ENCODE measurements at regions not wholly inside any gene's neighbourhood (a gene's known extent, or its start where the extent isn't known, plus 50 kb on each side); places are given as distances from the start of the nearest gene placed in this dataset.

- DNase-seq (ENCODE audit: missing footprints) (no peak), ATAC-seq (no peak)
- intact Hi-C loops (cut with DNase I): no loop called here
Observed at GRCh38 chr16:86679490-86679889, 101.1 kb downstream of the FOXL1 start.

- DNase-seq (ENCODE audit: missing footprints): no peak
- peak; percentile 69 for ATAC-seq
- intact Hi-C loops (cut with DNase I): loop anchor here (5.0 kb wide), 2 partner anchors 77 to 108 kb away; no protein-coding TSS in a partner anchor
Observed at GRCh38 chr16:86680162-86680561, 101.8 kb downstream of the FOXL1 start.

GRCh38 chr16:86680661-86681030, 102.3 kb downstream of the FOXL1 start:
- intact Hi-C loops (cut with DNase I): loop anchor here (5.0 kb wide), 2 partner anchors 77 to 108 kb away; no protein-coding TSS in a partner anchor
- DNase-seq (ENCODE audit: missing footprints) (no peak), ATAC-seq (no peak)

- DNase-seq (ENCODE audit: missing footprints) (no peak), ATAC-seq (peak; percentile 58)
- intact Hi-C loops (cut with DNase I): loop anchor here (5.0 kb wide), 2 partner anchors 76 to 109 kb away; no protein-coding TSS in a partner anchor
Observed at GRCh38 chr16:86681031-86681756, 102.8 kb downstream of the FOXL1 start.

GRCh38 chr16:86681757-86682106, 103.4 kb downstream of the FOXL1 start:
- DNase-seq (ENCODE audit: missing footprints): no peak
- intact Hi-C loops (cut with DNase I): loop anchor here (5.0 kb wide), 2 partner anchors 76 to 109 kb away; no protein-coding TSS in a partner anchor
- ATAC-seq: no peak

GRCh38 chr16:86682219-86682904, 104.0 kb downstream of the FOXL1 start:
- DNase-seq (ENCODE audit: missing footprints) (no peak), ATAC-seq (no peak)
- intact Hi-C loops (cut with DNase I): loop anchor here (5.0 kb wide), 2 partner anchors 75 to 110 kb away; no protein-coding TSS in a partner anchor

- ATAC-seq: no peak
- intact Hi-C loops (cut with DNase I): loop anchor here (5.0 kb wide), 2 partner anchors 74 to 111 kb away; no protein-coding TSS in a partner anchor
- DNase-seq (ENCODE audit: missing footprints): no peak
Observed at GRCh38 chr16:86683441-86684194, 105.3 kb downstream of the FOXL1 start.

- intact Hi-C loops (cut with DNase I): no loop called here
- DNase-seq (ENCODE audit: missing footprints) (no peak), ATAC-seq (no peak)
Observed at GRCh38 chr16:86685076-86685475, 106.7 kb downstream of the FOXL1 start.

- DNase-seq (ENCODE audit: missing footprints) (no peak), ATAC-seq (no peak)
- intact Hi-C loops (cut with DNase I): no loop called here
Observed at GRCh38 chr16:86690970-86691369, 112.6 kb downstream of the FOXL1 start.

- DNase-seq (ENCODE audit: missing footprints): no peak
- ATAC-seq: no peak
- intact Hi-C loops (cut with DNase I): no loop called here
Observed at GRCh38 chr16:86692426-86692825, 114.1 kb downstream of the FOXL1 start.

- intact Hi-C loops (cut with DNase I): no loop called here
Observed at GRCh38 chr16:86693033-86693432, 114.7 kb downstream of the FOXL1 start.

GRCh38 chr16:86697715-86698114, 119.4 kb downstream of the FOXL1 start:
- ATAC-seq: no peak
- DNase-seq (ENCODE audit: missing footprints): no peak
- intact Hi-C loops (cut with DNase I): no loop called here

More at GRCh38 chr16:86693033-86693432, 114.7 kb downstream of the FOXL1 start:
- ATAC-seq (no peak), DNase-seq (ENCODE audit: missing footprints) (no peak)

GRCh38 chr16:86700046-86700945, 121.9 kb downstream of the FOXL1 start:
- ATAC-seq: no peak
- intact Hi-C loops (cut with DNase I): no loop called here
- no peak for DNase-seq (ENCODE audit: missing footprints)

- ATAC-seq (no peak), DNase-seq (ENCODE audit: missing footprints) (no peak)
- intact Hi-C loops (cut with DNase I): no loop called here
Observed at GRCh38 chr16:86701286-86701975, 123.1 kb downstream of the FOXL1 start.

GRCh38 chr16:86702824-86703588, 124.7 kb downstream of the FOXL1 start:
- DNase-seq (ENCODE audit: missing footprints): no peak
- intact Hi-C loops (cut with DNase I): no loop called here
- no peak for ATAC-seq

GRCh38 chr16:86704516-86704915, 126.2 kb downstream of the FOXL1 start:
- DNase-seq (ENCODE audit: missing footprints): no peak
- intact Hi-C loops (cut with DNase I): no loop called here
- ATAC-seq: no peak

GRCh38 chr16:86706726-86707125, 128.4 kb downstream of the FOXL1 start:
- intact Hi-C loops (cut with DNase I): no loop called here
- ATAC-seq (no peak), DNase-seq (ENCODE audit: missing footprints) (no peak)

Data from Right ventricle myocardium inferior (tissue), 1 donor.